NT2/D1 (cell line): ENCODE measurements at regions not wholly inside any gene's neighbourhood (a gene's known extent, or its start where the extent isn't known, plus 50 kb on each side); places are given as distances from the start of the nearest gene placed in this dataset.

Experiments
- YY1 ChIP-seq: IDR thresholded peaks from 2 replicates; pipeline ENCODE4 v1.6.1; 2011; ENCODE audit not compliant: insufficient read length, insufficient read depth
- ZNF274 ChIP-seq: IDR thresholded peaks from 2 replicates; pipeline ENCODE4 v1.6.1; 2011; ENCODE audit warnings: mild to moderate bottlenecking, low read depth, low read length

GRCh38 chr4:41461780-41462307, 76.1 kb upstream of the LIMCH1 start:
- TF ChIP-seq YY1 (no peak), ZNF274 (no peak)
